ENCODE measurements at regions not wholly inside any gene's neighbourhood (a gene's known extent, or its start where the extent isn't known, plus 50 kb on each side); places are given as distances from the start of the nearest gene placed in this dataset.

GRCh38 chr2:55768991-55769390 is 75.3 kb upstream of the PNPT1 start:
- TF ChIP-seq, protein P1, sequence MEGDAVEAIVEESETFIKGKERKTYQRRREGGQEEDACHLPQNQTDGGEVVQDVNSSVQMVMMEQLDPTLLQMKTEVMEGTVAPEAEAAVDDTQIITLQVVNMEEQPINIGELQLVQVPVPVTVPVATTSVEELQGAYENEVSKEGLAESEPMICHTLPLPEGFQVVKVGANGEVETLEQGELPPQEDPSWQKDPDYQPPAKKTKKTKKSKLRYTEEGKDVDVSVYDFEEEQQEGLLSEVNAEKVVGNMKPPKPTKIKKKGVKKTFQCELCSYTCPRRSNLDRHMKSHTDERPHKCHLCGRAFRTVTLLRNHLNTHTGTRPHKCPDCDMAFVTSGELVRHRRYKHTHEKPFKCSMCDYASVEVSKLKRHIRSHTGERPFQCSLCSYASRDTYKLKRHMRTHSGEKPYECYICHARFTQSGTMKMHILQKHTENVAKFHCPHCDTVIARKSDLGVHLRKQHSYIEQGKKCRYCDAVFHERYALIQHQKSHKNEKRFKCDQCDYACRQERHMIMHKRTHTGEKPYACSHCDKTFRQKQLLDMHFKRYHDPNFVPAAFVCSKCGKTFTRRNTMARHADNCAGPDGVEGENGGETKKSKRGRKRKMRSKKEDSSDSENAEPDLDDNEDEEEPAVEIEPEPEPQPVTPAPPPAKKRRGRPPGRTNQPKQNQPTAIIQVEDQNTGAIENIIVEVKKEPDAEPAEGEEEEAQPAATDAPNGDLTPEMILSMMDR (conservative IDR thresholded peaks at IDR 0.05; ENCODE audit: low read depth, low read length): no peak
- TF ChIP-seq EZH2 (IDR thresholded peaks at IDR 0.05; ENCODE audit: low read length, unreplicated experiment) (no peak), EZH2phosphoT487 (IDR thresholded peaks at IDR 0.05; ENCODE audit: borderline replicate concordance, low read length) (no peak)
